ENCODE measurements at regions not wholly inside any gene's neighbourhood (a gene's known extent, or its start where the extent isn't known, plus 50 kb on each side); places are given as distances from the start of the nearest gene placed in this dataset.

GRCh38 chr10:131753336-131753735, 147.5 kb upstream of the PPP2R2D start:
- no peak for DNase-seq (ENCODE audit: low spot score)

GRCh38 chr10:131755200-131755599, 145.6 kb upstream of the PPP2R2D start:
- no peak for DNase-seq (ENCODE audit: low spot score)

GRCh38 chr10:131757285-131758058, 143.3 kb upstream of the PPP2R2D start:
- no peak for DNase-seq (ENCODE audit: low spot score)

- peak; percentile 43 for DNase-seq (ENCODE audit: low spot score)
Measured at GRCh38 chr10:131758062-131758938, 142.5 kb upstream of the PPP2R2D start.

GRCh38 chr10:131758939-131759301, 141.9 kb upstream of the PPP2R2D start:
- no peak for DNase-seq (ENCODE audit: low spot score)

- no peak for DNase-seq (ENCODE audit: low spot score)
Measured at GRCh38 chr10:131759347-131759746, 141.5 kb upstream of the PPP2R2D start.

- DNase-seq (ENCODE audit: low spot score) = no peak
Measured at GRCh38 chr10:131760416-131761166, 140.2 kb upstream of the PPP2R2D start.

GRCh38 chr10:131762789-131763696, 137.8 kb upstream of the PPP2R2D start:
- peak; percentile 68 for DNase-seq (ENCODE audit: low spot score)

- no peak for DNase-seq (ENCODE audit: low spot score)
Measured at GRCh38 chr10:131764929-131765328, 135.9 kb upstream of the PPP2R2D start.

- no peak for DNase-seq (ENCODE audit: low spot score)
Measured at GRCh38 chr10:131766096-131766495, 134.7 kb upstream of the PPP2R2D start.

- no peak for DNase-seq (ENCODE audit: low spot score)
Measured at GRCh38 chr10:131767716-131768115, 133.1 kb upstream of the PPP2R2D start.

- DNase-seq (ENCODE audit: low spot score) = no peak
Measured at GRCh38 chr10:131769571-131770410, 131.0 kb upstream of the PPP2R2D start.

- no peak for DNase-seq (ENCODE audit: low spot score)
Measured at GRCh38 chr10:131770946-131771633, 129.7 kb upstream of the PPP2R2D start.

- DNase-seq (ENCODE audit: low spot score) = no peak
Measured at GRCh38 chr10:131771634-131772358, 129.0 kb upstream of the PPP2R2D start.

GRCh38 chr10:131772441-131772840, 128.4 kb upstream of the PPP2R2D start:
- DNase-seq (ENCODE audit: low spot score) = no peak

- DNase-seq (ENCODE audit: low spot score) = no peak
Measured at GRCh38 chr10:131773370-131774343, 127.2 kb upstream of the PPP2R2D start.

GRCh38 chr10:131774681-131775085, 126.1 kb upstream of the PPP2R2D start:
- no peak for DNase-seq (ENCODE audit: low spot score)

- DNase-seq (ENCODE audit: low spot score) = no peak
Measured at GRCh38 chr10:131775433-131775832, 125.4 kb upstream of the PPP2R2D start.

All from NAMALWA (cell line).